HG02678 (cell line): ENCODE measurements at regions not wholly inside any gene's neighbourhood (a gene's known extent, or its start where the extent isn't known, plus 50 kb on each side); places are given as distances from the start of the nearest gene placed in this dataset.

ENCODE experiments used
- ATAC-seq: cut with Tn5 transposase; IDR thresholded peaks from one replicate; pipeline ENCODE4 v1.9.1; 2021; ENCODE audit warnings: mild to moderate bottlenecking, moderate library complexity; ENCODE audit not compliant: unreplicated experiment

DNA sequence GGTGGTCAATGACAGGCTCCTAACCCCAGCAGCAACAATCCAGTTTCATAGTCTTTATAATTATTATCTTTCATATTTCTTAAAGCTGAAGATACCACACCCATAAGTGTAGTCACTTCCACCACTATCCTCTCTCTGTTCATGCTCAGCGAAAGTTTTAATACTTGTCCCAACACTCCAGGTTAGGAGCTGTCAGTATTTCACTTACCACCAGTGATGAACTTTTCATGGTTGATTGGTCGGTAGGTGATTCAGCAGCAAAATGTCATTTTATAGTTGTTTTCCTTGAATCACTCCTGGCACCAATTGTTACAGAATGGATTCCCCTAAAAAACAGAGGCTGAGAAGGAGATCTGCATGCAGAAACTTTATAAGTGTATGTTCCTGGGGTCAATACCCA is 324.9 kb downstream of the CCDC85A start:
- no peak for ATAC-seq

DNA sequence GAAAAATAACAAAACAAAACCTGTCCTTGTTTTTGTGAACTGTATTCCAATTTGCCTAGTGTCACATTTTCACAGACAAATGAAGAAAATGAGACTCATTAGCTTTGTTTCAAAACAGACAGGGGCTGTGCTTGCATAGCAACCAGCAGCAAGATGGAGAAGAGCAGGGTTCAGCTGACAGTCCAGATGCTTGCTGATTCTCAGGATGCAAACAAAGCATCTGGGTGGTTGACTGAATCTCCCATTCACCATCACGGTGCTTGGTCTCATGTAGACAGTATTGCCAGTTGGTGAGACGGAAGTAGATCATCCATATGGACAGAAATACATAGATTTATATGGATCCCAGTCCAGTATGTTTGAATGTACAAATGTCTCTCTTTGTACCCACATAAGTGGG is 326.8 kb downstream of the CCDC85A start:
- ATAC-seq = no peak

DNA sequence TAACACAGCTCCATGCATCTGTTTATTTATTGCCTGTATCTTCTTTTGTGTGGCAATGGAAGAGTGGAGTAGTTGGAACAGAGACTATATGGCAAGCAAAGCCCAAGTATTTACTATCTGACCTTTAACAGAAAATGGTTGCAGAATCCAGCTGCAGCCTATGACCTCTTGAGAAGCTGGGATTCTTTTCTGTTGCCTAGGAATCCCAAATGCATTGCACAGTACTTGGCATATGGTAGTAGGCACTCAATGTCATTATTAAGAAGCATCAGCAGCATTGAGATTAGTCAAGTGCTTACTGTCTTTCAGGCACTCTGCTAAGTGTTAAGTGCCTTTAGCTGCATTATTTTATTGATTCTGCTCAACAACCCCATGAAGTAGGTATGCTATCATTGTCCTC is 331.6 kb downstream of the CCDC85A start:
- ATAC-seq = no peak

DNA sequence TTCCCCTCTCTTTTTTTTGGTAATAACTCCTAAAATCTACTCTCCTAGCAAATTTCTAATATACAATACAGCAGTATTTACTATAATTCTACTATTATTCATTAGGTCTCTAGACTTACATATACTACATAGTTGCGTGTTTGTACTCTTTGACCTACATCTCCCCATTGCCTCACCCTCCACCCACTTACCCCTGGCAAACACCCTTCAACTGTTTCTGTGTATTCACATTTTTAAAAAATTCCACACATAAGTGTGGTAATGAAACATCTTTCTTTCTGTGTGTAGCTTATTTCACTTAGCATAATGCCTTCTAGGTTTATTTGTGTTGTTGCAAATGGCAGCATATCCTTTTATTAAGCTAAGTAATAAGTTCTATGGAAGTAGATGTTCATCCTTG is 336.0 kb downstream of the CCDC85A start:
- ATAC-seq = no peak

DNA sequence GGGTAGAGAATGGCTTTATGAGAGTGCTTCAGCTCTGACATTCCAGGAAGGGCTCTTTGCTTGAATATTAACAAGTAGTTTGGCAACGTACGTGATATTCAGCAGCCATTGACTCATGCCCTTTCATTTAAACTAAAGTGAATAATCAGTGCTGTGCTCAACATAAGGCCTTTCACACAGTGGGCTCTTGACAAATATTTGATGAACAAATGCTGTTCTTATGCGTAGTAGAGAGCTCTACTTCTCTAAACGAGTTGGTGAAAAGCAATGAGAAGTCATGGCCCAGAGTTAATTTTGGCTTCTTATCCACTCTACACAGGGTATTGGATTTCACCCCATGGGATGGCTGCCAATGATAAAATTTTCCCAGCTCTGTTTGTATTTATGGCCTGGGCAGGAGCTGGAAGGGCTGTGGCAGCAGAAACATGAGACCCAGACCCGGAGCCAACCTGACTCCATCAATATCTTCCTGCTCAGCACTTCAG is 338.9 kb downstream of the CCDC85A start:
- no peak for ATAC-seq

DNA sequence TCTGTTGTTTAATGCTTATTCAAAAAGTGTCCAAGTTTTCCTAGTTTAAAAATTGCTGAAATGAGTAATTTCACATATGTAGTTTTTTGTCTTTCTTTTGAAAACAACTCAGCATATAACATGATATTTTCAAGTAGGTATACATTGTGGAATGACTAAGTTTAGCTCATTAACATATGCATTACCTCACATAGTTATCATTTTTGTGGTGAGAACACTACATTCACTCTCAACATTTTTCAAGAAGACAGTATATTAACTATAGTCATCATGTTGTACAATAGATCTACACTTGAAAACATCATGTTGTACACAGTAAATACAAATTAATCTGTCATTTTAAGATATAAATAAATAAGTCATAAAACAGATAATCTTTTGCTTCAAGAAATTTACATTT is 340.0 kb downstream of the CCDC85A start:
- ATAC-seq = no peak

DNA sequence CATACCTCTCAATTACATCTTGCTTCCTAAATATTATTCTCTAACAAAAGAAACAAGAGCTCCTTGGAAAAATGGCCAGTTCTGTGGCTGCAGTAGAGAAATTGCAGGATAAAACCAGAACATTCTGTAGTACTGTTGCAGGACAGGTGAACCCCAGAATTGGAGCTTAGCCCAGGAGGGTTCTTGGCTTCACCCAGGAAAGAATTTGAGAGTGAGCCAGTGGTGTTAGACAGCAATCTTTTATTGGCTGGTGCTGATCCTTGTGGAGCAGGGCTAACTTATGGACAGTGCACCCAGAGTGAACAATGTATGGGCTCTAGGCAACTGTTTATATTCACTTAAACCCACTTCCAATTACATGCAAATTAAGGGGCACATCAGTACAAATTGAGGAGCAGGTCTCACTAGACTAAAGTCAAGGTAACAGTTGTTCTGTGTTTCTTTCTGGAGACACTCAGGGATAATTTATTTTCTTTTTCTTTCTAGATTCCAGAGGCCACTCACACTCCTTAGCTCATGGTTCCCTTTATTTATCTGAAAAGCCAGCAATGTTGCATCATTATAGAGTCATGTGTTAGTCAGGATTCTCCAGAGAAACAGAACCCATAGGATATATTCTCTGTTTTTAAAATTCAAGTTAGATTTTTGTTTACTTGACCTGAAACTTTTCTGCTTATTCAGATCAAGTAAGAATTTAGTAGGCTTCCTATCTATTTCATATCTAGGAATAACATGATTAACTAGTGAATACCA is 348.1 kb downstream of the CCDC85A start:
- ATAC-seq = no peak

DNA sequence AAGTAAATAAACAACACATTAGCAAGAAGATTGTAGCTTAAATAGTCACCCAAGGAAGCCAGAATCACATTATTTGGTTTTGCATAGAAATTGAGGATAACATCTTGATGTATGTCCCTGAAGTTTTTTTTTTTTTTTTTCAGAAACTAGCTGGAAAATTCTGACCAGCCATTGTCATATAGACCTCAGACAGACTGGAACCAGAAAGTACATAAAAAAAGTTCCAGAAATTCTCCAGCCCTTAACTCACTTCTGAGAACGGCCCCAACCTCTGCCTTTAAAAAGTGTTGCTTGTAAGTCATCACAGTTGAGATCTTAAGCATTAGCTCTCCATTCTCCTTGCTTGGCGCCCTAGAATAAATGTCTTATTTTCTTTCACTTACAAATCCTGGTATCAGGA is 350.5 kb downstream of the CCDC85A start:
- no peak for ATAC-seq

DNA sequence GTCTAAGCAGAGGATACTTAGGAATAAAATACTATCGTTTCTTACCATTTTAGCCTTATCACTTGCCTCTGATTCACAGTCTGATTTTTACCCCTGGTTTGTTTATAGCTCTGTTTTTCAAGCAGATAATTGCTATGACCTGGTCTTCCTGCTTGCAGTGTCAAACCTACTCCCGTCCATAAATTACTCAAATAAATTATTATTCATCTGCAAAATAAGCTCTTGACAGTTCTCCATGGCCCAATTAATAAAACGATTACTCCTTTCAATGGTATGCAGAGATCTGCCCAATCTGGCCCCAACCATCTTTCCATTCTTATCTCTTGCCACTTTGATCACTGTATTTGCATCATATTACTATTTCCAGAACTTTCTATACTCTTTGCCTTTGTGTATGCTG is 354.0 kb downstream of the CCDC85A start:
- no peak for ATAC-seq

DNA sequence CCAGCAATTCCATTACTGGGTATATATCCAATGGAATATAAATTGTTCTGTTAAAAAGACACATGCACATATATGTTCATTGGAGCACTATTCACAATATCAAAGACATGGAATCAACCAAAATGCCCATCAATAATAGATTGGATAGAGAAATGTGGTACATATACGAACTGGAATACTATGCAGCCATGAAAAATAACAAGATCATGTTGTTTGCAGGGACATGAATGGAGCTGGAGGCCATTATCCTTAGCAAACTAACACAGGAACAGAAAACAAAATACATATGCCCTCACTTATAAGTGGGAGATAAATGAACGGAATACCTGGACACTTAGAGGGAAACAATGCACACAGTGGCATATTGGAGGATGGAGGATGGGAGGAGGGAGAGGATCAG is 355.8 kb downstream of the CCDC85A start:
- ATAC-seq = no peak

DNA sequence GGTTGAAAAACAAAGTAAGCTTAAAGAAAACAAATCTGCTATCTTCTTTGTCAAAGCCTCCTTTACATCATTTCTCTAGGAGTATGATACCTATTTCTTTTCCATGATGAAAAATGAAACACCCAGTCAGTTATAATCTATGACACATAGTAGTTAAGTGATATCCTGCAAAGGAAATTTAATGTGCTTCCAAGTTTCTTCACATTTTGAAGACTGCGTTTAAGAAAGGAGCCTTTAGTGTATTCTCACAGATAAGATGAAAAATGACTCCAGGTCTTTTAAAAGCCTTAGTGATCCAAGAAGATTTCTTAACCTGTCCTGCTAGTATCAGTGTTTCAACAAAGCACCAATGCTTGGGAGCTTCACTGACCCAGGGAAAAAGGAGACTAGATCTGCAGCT is 356.7 kb downstream of the CCDC85A start:
- no peak for ATAC-seq

DNA sequence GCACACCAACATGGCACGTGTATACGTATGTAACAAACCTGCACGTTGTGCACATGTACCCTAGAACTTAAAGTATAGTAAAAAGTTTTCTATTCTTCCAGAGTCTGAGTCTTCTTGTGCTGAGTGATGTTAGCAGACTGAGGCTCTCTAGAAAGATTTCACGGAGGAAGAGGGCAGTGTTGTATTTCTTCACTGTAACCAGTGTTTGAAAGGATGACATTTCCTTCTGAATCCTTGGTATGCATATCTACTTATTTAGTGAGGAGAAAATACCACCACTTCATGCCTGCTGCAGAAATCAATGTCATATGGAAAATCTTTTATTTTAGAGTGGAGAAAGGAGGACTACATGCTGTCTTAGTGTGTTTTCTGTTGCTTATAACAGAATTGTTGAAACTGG is 357.1 kb downstream of the CCDC85A start:
- ATAC-seq = no peak

DNA sequence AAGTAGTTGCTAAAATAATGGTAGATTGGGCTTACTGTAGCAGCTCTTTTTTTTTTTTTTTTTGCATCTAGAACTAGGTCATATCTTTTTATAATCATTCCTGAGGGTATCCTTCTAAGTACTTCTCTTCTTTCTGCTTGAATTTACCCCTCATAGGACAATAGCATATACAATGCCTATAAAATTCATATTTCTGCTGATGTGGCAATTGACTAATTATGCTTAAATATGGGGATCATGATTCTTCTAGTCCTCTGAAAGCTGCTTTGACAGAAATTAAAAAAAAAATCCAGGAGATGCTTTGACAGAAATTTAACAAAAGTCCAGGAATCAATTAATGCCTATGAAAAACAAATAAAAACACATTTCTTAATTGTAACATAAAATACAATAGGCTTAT is 358.4 kb downstream of the CCDC85A start:
- ATAC-seq = no peak

DNA sequence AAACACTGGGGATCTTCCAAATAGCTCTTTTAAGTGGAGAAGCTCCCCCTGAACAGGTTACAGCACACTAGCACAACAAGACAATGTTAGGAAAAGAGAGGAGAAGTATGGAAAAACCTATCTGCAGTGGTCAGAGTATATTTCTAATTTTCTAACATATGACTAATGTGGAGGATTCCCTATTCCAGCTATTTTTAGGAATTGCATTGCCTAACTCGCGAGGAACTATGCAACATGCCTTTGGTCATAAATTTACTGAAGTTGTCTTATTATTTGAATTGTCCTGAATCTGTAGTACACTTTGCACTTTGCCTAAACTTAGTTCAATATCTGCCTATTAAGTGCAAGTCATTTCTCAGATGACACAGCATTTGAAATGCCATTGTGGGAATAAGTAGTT is 381.4 kb downstream of the CCDC85A start:
- ATAC-seq = no peak

DNA sequence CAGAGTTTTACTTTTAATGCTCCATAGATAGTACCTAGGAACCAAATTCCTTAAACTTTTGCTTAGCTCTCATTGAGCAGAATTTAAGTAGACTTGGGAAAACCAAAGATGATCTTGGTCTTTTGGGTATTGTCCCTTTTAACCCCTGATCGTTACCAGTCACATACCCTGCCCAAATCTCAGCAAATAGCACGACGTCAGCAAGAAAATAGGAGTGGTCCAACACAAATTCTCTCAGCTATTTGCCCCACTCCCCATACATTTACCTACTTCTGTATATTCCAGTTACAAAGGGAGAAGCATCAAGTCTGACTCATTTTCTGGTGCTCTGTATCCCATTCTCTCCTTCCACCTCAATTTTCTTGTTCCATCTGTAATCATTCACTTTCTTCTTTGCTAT is 387.3 kb downstream of the CCDC85A start:
- no peak for ATAC-seq

DNA sequence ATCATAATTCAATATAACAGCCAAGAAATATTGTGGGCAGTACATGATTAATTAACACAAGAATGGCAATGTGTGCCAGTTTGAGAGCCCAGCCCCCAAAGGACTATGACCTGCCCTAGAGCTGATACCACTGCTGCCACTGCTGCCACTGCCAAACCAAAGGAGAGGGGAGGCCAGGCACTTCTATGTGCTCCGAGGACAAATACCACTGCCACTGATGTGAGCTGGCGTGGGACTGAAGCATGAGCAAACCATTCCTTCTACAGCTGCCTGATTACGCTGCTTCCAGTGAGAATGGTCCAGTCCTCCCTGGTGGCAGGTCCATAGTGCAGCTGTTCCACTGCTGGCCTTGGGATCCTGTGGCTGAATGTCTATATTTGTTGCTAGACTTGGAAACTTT is 392.2 kb downstream of the CCDC85A start:
- ATAC-seq = no peak

DNA sequence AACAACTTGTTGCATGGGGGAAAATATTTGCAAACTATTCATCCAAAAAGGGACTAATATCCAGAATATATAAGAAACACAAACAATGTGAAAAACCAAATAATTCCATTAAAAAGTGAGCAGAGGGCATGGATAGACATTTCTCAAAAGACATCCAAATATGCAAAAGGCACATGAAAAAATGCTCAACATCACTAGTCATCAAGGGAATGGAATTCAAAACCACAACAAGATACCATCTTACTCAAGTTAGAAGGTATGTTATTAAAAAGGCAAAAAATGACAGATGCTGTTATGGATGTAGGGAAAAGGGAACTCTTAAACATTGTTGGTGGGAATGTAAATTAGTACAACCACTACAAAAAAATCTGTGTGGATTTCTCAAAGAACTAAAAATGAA is 396.5 kb downstream of the CCDC85A start:
- no peak for ATAC-seq

DNA sequence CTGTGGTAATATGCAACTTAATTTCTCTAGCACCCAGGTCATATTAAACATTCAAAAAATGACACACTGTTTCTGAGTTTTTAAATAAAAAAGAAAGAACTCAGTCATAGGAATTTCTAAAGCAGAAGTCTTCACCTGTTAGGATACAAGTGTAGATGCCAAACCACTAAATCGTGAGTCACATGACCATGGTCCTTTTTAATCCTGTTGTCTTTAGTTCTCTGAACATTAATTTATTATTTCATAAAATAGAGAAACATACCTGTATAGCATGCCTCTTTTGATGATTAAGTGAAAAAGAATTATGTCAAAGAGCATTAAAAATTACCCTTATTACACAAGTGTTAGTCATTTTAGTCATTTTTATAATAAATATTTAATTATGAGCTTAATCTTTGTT is 398.8 kb downstream of the CCDC85A start:
- no peak for ATAC-seq

DNA sequence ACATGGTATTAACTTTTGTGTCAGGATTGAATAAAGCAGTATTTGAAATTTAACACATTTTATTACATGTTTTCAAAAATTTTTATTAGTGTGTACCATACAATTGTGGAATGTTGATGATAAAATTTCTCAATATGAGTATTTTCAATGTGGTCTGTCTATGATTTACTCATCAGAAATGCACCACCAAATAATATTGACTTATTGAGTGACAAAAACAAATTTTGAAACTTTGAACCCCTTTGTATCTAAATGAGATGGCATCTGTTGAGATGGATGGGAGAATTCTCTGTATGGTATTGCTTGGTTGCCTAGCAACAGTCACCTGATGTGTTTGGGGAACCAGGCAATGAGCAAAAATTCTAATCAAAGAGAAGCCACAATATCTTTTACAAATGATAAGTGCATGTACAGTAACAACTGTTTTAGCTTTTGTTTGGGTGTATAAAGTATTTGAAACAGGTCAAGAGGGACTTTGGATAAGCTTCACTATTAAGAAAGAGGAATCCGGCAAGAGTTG is 400.1 kb downstream of the CCDC85A start:
- ATAC-seq = no peak

DNA sequence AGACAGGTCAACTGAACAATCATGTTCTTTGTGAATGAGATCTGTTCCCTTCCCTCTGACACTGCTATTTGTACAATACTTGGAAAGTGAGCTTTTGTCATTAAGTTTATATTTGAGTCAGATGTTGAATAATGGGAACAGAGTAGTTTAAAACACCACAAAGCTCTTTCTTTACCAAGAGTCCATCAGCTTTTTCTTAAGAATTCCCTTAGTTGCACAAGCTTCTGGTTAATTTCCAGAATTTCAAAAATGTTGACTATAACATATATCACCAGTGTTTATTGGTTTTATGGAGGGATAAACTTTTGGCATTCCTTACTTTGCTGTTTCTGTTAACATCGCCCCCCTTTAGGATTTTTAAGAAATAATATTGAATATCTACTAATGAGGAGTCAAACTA is 403.7 kb downstream of the CCDC85A start:
- ATAC-seq = no peak

DNA sequence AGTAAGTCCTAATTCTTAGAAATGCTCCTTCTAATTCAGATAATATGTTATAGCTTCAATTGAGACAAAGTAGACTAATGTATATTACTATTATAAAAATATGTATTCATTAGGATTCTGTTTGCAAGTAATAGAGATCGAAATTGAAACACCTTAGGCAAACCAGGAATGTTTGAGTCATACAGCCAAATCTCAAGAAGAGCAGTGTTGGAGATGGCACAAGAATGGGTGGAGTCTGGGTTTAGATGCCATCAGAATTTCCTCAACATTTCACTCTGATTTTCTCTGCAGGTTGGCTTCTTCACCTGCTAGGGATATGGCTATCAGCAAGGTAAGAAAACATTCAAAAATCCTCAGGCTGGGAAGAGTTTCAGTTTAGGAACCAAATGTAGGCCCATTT is 405.4 kb downstream of the CCDC85A start:
- ATAC-seq = no peak

DNA sequence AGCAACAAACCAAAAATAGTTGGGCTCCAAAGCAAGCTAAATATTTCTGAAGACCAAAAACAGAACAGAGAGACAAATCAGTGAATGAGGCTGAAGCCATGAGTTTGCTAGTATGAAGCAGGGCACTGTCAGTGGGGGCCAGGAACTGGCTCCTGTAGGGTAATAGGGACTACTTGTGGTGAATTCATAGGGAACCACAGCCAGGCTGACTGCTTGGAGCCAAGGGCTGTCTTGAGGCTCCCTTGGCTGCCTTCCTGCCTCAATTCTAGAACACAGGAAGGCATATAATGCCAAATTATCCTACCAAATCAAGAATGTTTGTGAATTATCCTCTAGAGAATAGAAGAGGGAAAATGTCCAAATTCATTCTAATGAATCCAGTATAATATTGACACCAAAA is 406.0 kb downstream of the CCDC85A start:
- ATAC-seq = no peak

DNA sequence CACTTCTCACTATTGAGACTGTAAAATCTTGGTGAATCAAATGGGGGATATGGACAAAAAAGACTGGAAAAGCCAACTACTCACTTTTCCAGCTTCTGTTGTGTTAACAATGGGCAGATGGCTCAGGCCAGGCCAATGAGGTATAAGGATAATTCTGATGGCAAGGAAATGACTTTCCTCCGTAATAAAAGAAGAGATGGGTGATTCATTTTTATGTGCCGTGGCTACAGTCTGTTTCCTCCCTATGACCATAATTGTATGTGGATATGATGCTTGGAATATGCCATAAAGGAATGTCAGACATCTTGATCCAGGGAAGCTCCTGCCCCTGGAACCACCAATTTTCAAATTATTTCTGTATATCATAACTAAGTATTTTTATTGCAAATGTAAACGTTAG is 406.8 kb downstream of the CCDC85A start:
- no peak for ATAC-seq
